Right cardiac atrium (tissue), 5 donors: ENCODE measurements at regions not wholly inside any gene's neighbourhood (a gene's known extent, or its start where the extent isn't known, plus 50 kb on each side); places are given as distances from the start of the nearest gene placed in this dataset.

ENCODE experiments used
- ATAC-seq, 2 donors: fragments of 200-7000 bp; cut with Tn5 transposase; one replicate each; pipeline versions ENCODE4 v1.8.0 to v1.9.1; 2020; ENCODE audit warnings: moderate library complexity in 2 of 2, mild to moderate bottlenecking in 1 of 2
- DNase-seq, 3 donors: peaks; one replicate each; pipeline ENCODE4 v3.0.0-alpha.2; 2020
- H3K27ac ChIP-seq: one replicate; pipeline ENCODE4 v1.5.1; 2013; ENCODE audit warnings: mild to moderate bottlenecking, low read length, control low read depth, moderate library complexity
- H3K27me3 ChIP-seq: one replicate; pipeline ENCODE4 v1.6.1; 2013; ENCODE audit not compliant: control insufficient read depth, insufficient read depth
- H3K4me1 ChIP-seq: one replicate; pipeline ENCODE4 v1.6.1; 2013; ENCODE audit warnings: low read length; ENCODE audit not compliant: control insufficient read depth, insufficient read depth
- H3K4me3 ChIP-seq: one replicate; pipeline ENCODE4 v1.5.1; 2013; ENCODE audit warnings: low read length, control low read depth
- H3K9me3 ChIP-seq: one replicate; pipeline ENCODE4 v1.6.1; 2013; ENCODE audit warnings: low read length; ENCODE audit not compliant: control insufficient read depth
- WGBS: extraction: QIAGEN DNeasy Blood & Tissue Kit; methylation state at CpG from one replicate; pipeline ENCODE4 v1.1.7; 2013; 5-methylcytosine and 5-hydroxymethylcytosine counted together
- intact Hi-C, 4 donors: fragments of 100-400 bp; cut with DNase I; formaldehyde crosslinking; loops; one replicate each; pipeline versions ENCODE4 v1.11.0 to v1.14.0; 2022 to 2023
- donor health status: healthy with polysubstance abuse.
- donor health status: DM: no; HTN: yes; CAD: no.
- donor health status: DM: no; HTN: no; CAD: no.
- donor health status: DM: no; HTN: yes; CAD: no; lungs with severe emphysema.
- donor health status: DM: yes; HTN: yes; CAD: no.

DNA sequence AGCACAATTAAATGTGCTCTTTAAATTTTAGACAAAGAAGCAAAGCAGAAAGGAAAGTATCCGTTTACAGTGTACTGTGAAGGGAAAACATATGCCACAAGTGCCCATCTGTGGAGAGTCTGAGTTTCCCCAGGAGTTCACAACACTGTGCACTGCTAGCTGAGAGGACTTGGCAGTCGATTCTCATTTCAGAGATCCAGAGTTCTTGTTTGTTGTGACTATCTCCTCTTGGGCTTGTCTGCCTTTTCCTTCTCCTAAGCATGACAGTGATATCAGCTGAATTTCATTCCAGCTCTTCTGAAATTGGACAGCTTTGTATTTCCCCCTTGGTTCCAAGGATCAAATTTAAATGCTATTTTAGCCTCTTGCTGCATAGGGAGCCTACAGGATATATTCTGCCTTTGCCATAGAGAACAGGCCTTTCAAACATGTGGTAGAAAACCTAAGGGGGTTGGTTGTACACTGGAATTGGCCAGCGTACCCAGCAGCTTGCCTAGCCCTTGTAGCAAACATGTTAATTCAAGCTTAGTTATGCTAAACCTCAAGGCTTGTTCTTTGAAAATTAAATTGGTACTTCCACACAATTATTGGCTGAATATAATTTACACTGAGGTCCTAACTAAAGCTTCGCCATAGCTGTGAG, 259.2 kb upstream of the NOVA1 start:
- no peaks in the 10 kb centered on the region for H3K27me3 ChIP-seq
- intact Hi-C loops: no loop called here
- peaks cover 2% of the 10 kb centered on the region for H3K4me1 ChIP-seq
- WGBS: 52% methylated on average over 4 of the region's 4 CpGs
- H3K9me3 ChIP-seq: no peaks in the 10 kb centered on the region
- DNase-seq (peak in 1 of 3 donors; percentile 47), ATAC-seq (peak; percentile 80 to 94)
- H3K4me3 ChIP-seq: no peak overlapping the region
- H3K27ac ChIP-seq: peak overlapping the region; percentile 36

DNA sequence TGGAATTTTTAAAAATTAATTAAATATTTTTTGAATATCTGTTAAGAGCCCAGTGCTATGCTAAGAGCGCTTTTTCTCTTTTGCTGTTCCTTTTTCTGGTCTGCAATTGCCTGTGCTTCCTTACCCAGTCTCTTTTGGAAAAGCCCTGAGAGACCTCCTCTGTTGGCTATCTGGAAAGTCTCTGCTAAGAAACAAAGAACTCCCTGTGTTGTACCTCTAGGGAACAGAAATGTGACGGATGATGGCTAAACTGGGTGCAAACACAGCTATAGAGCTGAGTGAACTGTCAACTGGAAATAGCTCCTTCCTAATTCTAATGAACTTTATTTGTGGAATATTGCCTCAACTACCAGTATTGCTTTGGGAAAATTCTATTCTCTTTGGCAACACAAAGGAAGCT, 261.6 kb upstream of the NOVA1 start:
- DNase-seq (no peak), ATAC-seq (peak in 1 of 2 donors; percentile 63)
- H3K27ac ChIP-seq: no peak overlapping the region
- no peaks in the 10 kb centered on the region for H3K27me3 ChIP-seq
- peaks cover 2% of the 10 kb centered on the region for H3K4me1 ChIP-seq
- H3K4me3 ChIP-seq: no peak overlapping the region
- no peaks in the 10 kb centered on the region for H3K9me3 ChIP-seq
- 67% methylated on average over 2 of the region's 2 CpGs for WGBS
- intact Hi-C loops: no loop called here

DNA sequence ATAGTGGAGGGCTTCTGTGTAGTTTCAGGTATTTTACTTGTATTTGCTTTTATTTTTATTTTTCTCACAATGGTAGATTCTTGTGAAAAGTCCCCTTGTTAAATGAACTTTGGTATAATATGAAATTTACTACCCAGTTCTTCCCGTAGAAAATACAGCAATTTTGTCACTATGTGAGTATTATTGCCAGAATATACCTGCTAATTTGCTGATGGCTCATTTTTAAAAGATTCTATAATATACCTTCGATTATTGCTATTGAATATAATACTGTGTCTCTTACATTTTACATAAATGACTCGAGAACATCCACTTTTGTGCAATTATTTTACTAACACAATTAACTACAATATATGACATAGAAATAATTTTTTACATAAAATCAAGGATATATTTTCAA, 262.3 kb upstream of the NOVA1 start:
- intact Hi-C loops: no loop called here
- H3K27me3 ChIP-seq: no peaks in the 10 kb centered on the region
- H3K9me3 ChIP-seq: no peaks in the 10 kb centered on the region
- 89% methylated on average over 3 of the region's 3 CpGs for WGBS
- H3K27ac ChIP-seq: no peak overlapping the region
- H3K4me1 ChIP-seq: peaks cover 2% of the 10 kb centered on the region
- DNase-seq (no peak), ATAC-seq (no peak)
- H3K4me3 ChIP-seq: no peak overlapping the region

DNA sequence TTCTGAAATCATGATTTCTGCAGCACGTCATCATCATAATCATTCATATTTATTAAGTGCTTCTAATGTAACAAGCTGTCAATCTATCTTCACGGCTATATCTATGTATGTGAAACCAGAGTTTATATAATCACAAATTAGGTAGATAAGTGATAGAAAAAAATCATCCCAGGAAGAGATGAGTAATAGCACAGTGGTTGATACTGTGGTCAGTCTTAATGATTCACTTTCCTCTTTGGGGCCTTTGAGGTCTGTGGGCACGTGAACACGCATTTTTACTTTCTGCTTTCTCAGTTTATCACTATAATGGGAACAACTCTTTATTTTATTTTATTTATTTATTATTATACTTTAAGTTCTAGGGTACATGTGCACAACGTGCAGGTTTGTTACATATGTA, 265.9 kb upstream of the NOVA1 start:
- Histone ChIP-seq H3K4me3 (no peak overlapping the region), H3K27ac (no peak overlapping the region), H3K9me3 (no peaks in the 10 kb centered on the region), H3K4me1 (no peaks in the 10 kb centered on the region), H3K27me3 (no peaks in the 10 kb centered on the region)
- no peak for ATAC-seq
- no peak for DNase-seq
- intact Hi-C loops: no loop called here
- 86% methylated on average over 5 of the region's 5 CpGs for WGBS

DNA sequence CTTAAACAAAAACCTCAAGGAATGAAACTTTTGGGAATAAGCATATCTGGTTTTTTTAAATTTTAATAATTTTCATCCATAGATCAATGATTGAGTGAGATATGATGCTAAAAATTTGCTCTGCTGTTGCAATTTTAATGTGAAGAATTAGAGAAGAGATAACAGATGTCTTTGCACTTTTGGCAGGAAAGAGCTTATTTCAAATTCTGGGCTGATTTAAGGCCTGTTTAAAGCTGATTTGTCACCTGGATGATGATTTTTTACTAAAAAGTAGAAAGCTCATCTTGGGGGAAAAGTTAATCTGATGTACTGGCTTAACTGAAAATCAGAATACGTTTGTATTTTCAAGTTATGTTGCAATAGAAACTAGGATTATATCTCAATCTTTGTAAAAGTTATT, 268.9 kb upstream of the NOVA1 start:
- no peak overlapping the region for H3K4me3 ChIP-seq
- ATAC-seq (no peak), DNase-seq (no peak)
- H3K27me3 ChIP-seq: no peaks in the 10 kb centered on the region
- H3K4me1 ChIP-seq: no peaks in the 10 kb centered on the region
- H3K9me3 ChIP-seq: no peaks in the 10 kb centered on the region
- intact Hi-C loops: no loop called here
- WGBS: 50% methylated on average over 1 of the region's 1 CpG
- no peak overlapping the region for H3K27ac ChIP-seq

DNA sequence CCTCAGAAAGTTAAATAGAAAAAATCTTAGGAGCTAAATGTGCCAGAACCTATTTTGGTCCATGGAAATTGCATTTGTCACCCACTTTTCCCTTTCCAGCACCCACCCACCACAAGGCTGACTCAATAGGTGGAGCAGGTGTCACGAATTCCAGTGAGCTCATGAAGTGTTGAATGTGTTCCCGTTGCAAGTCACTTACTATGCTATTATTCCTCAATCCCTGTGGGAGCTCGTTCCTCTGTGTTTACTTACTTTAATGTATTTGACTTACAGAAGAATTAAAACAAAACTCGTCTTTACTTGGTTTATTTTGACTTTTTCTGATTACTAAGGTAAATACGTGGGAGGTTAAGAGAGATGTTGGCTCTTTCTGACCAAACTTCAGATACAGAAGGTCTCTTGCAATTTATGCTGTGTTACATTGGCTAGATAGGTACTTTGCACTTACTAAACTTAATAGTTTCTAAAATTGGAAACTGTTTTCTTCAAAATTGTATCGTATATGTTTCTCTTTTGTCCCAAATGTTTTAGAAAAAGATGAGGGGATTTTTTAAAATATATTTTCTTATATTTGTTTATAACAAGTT, 269.4 kb upstream of the NOVA1 start:
- H3K4me3 ChIP-seq: no peak overlapping the region
- H3K9me3 ChIP-seq: no peaks in the 10 kb centered on the region
- DNase-seq (no peak), ATAC-seq (no peak)
- 57% methylated on average over 6 of the region's 6 CpGs for WGBS
- H3K27me3 ChIP-seq: no peaks in the 10 kb centered on the region
- H3K27ac ChIP-seq: no peak overlapping the region
- no peaks in the 10 kb centered on the region for H3K4me1 ChIP-seq
- intact Hi-C loops: no loop called here

DNA sequence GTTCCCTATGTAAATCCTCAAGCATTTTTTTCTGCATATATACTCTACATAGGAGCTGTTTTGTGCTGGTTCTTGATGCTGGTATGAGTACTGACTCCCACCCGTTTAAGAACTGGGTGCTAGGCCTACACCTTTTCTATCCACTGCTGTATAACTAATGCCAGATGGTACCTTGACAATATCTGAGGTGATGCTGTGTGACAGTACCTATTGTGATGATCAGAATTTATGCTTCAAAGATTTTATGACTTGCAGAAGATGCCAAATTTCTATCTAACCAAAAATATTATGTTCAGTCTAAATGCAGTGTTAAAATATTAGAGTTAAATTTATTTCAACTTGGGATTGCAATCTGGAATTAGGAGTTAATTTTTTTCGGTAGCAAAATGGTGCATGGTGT, 272.3 kb upstream of the NOVA1 start:
- no peak overlapping the region for H3K4me3 ChIP-seq
- 85% methylated on average over 2 of the region's 2 CpGs for WGBS
- DNase-seq (no peak), ATAC-seq (no peak)
- no peak overlapping the region for H3K27ac ChIP-seq
- no peaks in the 10 kb centered on the region for H3K27me3 ChIP-seq
- intact Hi-C loops: no loop called here
- H3K9me3 ChIP-seq: no peaks in the 10 kb centered on the region
- H3K4me1 ChIP-seq: no peaks in the 10 kb centered on the region

DNA sequence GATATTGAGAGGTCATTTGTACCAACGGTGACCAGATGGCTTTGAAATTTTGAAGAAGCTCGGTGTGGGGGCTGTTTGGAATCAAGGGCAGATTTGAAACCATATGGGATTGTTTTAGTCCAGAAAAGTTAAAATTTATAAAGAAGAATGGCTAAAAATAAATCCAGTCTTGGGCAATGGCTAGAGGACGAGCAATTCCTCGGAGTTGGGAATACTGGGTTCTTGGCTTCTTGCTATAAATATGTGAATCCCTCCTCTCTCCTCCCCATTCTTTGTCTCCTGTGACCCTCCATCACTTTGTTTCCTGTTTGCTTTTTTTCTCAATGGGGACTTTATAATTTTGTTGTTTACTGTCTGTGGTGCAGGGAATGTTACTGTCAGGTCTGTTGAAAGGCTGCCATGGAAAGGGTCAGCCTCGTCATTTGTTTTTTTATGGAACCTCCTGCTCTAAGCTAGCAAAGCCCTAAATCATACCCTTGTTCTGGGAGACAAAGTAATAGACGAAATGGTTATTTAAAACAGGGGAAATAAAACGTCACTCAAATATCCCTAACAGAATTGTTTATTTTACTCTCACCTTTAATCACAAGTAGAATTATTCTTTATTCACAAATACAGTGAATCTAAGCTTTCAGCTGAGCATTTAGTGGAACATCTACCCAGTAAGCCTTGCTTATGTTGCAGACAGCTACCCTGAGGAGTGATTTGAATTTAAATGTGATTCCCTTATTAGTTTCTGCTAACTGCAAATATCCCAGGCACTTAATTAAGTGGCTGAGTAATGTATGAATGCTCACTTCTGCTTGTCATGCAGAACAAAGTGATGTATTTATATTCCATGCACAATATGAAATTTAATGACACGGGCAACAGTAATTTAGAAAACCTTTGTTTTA, 273.1 kb upstream of the NOVA1 start:
- ATAC-seq: no peak
- no peaks in the 10 kb centered on the region for H3K4me1 ChIP-seq
- no peak overlapping the region for H3K4me3 ChIP-seq
- intact Hi-C loops: no loop called here
- 59% methylated on average over 8 of the region's 8 CpGs for WGBS
- no peak overlapping the region for H3K27ac ChIP-seq
- no peaks in the 10 kb centered on the region for H3K9me3 ChIP-seq
- no peak for DNase-seq
- no peaks in the 10 kb centered on the region for H3K27me3 ChIP-seq

DNA sequence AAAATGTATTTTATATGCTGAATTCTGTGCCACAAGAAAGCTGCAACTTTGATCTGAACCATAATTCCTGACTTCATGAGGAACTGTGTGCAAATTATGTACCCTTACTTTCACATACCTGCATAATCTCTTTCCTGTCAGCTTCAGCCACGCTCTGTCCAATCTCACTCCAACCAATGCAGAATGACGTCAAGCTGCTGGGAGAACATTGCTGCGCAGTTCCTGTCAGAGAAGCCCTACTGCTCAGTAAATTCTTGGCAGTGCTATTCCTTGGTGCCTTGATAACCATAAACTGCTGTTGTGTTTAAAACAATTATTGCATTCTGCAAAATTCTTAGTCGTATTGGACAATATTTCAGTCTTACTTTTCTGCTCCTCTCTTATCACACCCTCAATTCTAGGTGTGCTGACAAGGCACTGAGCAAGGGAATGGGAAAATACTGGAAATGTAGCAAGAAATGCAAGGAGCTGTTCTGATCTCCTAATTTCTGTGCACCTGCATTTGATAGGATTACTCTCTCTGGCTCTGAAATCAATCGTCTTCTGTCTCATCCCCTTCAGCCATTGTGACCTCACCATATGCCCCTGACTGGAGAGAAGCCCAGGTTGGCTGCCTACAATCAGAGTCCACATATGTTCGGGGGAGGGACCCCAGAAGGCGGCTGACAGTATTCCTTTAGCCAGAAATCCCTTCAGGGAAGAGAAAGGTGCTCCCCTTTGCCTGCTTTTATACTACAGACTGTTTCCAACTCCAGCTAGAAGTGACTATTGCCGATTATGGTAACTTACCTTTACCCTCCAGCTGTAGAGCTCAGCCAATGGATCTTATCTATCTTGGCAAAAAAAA, 274.9 kb upstream of the NOVA1 start:
- peak in 2 of 3 donors; percentile 39 to 77 for DNase-seq
- Histone ChIP-seq H3K4me1 (no peaks in the 10 kb centered on the region), H3K4me3 (no peak overlapping the region), H3K27ac (no peak overlapping the region), H3K9me3 (no peaks in the 10 kb centered on the region), H3K27me3 (no peaks in the 10 kb centered on the region)
- 30% methylated on average over 8 of the region's 8 CpGs for WGBS
- ATAC-seq: peak; percentile 95
- intact Hi-C loops: no loop called here

DNA sequence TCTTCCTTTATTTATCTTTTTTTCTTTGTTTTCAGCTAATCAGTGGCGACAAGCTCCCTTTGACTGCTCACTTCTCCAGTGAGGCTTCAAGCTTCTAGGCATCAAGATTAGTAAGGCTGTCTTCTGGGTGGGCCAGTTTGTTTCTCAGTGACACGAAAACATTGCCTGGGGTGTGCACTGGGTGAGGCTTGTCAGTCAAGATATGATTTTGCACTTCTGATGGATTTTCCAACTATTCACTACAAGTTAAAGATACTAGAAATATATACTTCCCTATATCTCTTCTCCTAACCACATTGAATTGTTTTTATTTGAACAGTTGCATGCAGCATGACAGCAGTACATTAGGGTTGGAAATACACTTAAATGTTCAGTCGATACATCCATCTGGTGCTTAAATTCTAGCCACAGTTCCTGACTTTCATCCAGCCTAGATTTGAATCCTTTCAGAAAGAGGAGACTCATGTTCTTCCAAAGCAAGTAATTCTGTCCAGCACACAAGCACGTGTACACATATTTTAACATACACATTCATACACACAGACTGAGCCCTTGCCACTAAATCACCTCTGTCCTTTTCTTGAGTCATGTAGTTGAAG, 275.6 kb upstream of the NOVA1 start:
- ATAC-seq (peak in 1 of 2 donors; percentile 35), DNase-seq (no peak)
- Histone ChIP-seq H3K27me3 (no peaks in the 10 kb centered on the region), H3K9me3 (no peaks in the 10 kb centered on the region), H3K4me3 (no peak overlapping the region), H3K4me1 (no peaks in the 10 kb centered on the region), H3K27ac (no peak overlapping the region)
- intact Hi-C loops: no loop called here
- 64% methylated on average over 4 of the region's 4 CpGs for WGBS
